Mesendoderm (in vitro differentiated cells): ENCODE measurements at regions not wholly inside any gene's neighbourhood (a gene's known extent, or its start where the extent isn't known, plus 50 kb on each side); places are given as distances from the start of the nearest gene placed in this dataset.
"Not testable (repeated sequence)": the region's sequence is repeated elsewhere in the genome, so short reads cannot be mapped to it uniquely, and the experiment has no call there.

Experiments
- DNase-seq: peaks from one replicate; pipeline ENCODE4 v3.0.0; 2013
- H2AK5ac ChIP-seq: 2 replicates; pipeline ENCODE4 v1.6.1; 2013; ENCODE audit warnings: low read length, inconsistent platforms
- H2BK120ac ChIP-seq: 2 replicates; pipeline ENCODE4 v1.6.1; 2013; ENCODE audit warnings: low read depth, mild to moderate bottlenecking, low read length, moderate library complexity, mixed read lengths
- H2BK15ac ChIP-seq: replicated peaks from 2 replicates; pipeline ENCODE4 v1.6.1; 2013; ENCODE audit warnings: low read depth, mild to moderate bottlenecking, moderate library complexity
- H2BK5ac ChIP-seq: 2 replicates; pipeline ENCODE4 v1.6.1; 2013; ENCODE audit warnings: low read length, inconsistent platforms
- H3K18ac ChIP-seq: 2 replicates; pipeline ENCODE4 v1.6.1; 2013; ENCODE audit warnings: mild to moderate bottlenecking, low read length, mixed read lengths
- H3K23ac ChIP-seq: one replicate; pipeline ENCODE4 v1.6.1; 2013; ENCODE audit warnings: low read length
- H3K27ac ChIP-seq: 2 replicates; pipeline ENCODE4 v1.5.1; 2013; ENCODE audit warnings: low read depth, mild to moderate bottlenecking, inconsistent platforms, low read length, moderate library complexity
- H3K27me3 ChIP-seq: 2 replicates; pipeline ENCODE4 v1.6.1; 2013; ENCODE audit warnings: low read length, control low read depth, mild to moderate bottlenecking, inconsistent platforms; ENCODE audit not compliant: insufficient read depth, poor library complexity
- H3K36me3 ChIP-seq: 2 replicates; pipeline ENCODE4 v1.6.1; 2013; ENCODE audit warnings: low read length, inconsistent platforms; ENCODE audit not compliant: control insufficient read depth, insufficient read depth
- H3K4ac ChIP-seq: one replicate; pipeline ENCODE4 v1.6.1; 2013; ENCODE audit warnings: low read depth, mild to moderate bottlenecking, low read length, moderate library complexity
- H3K4me1 ChIP-seq: 2 replicates; pipeline ENCODE4 v1.6.1; 2013; ENCODE audit warnings: low read depth, low read length, inconsistent platforms; ENCODE audit not compliant: control insufficient read depth
- H3K4me2 ChIP-seq: 2 replicates; pipeline ENCODE4 v1.6.1; 2013; ENCODE audit warnings: low read length
- H3K4me3 ChIP-seq: 2 replicates; pipeline ENCODE4 v1.5.1; 2013; ENCODE audit warnings: mild to moderate bottlenecking, low read length
- H3K56ac ChIP-seq: one replicate; pipeline ENCODE4 v1.6.1; 2013; ENCODE audit warnings: low read length
- H3K79me1 ChIP-seq: 2 replicates; pipeline ENCODE4 v1.6.1; 2013; ENCODE audit warnings: low read length, inconsistent platforms
- H3K79me2 ChIP-seq: 2 replicates; pipeline ENCODE4 v1.6.1; 2013; ENCODE audit warnings: mild to moderate bottlenecking, low read length; ENCODE audit not compliant: control insufficient read depth, insufficient read depth
- H3K9ac ChIP-seq: 2 replicates; pipeline ENCODE4 v1.6.1; 2013; ENCODE audit warnings: low read length, inconsistent platforms
- H4K5ac ChIP-seq: one replicate; pipeline ENCODE4 v1.6.1; 2013; ENCODE audit warnings: low read length
- H4K8ac ChIP-seq: one replicate; pipeline ENCODE4 v1.6.1; 2013; ENCODE audit warnings: low read depth, mild to moderate bottlenecking, control low read depth, low read length, moderate library complexity
- WGBS: extraction: QIAGEN DNeasy Blood & Tissue Kit; methylation state at CpG from one replicate; pipeline ENCODE4 v1.1.7; 2013; ENCODE audit warnings: low lambda C conversion rate, missing lambda C conversion rate; ENCODE audit not compliant: insufficient coverage; ENCODE audit errors: extremely low coverage; 5-methylcytosine and 5-hydroxymethylcytosine counted together

DNA sequence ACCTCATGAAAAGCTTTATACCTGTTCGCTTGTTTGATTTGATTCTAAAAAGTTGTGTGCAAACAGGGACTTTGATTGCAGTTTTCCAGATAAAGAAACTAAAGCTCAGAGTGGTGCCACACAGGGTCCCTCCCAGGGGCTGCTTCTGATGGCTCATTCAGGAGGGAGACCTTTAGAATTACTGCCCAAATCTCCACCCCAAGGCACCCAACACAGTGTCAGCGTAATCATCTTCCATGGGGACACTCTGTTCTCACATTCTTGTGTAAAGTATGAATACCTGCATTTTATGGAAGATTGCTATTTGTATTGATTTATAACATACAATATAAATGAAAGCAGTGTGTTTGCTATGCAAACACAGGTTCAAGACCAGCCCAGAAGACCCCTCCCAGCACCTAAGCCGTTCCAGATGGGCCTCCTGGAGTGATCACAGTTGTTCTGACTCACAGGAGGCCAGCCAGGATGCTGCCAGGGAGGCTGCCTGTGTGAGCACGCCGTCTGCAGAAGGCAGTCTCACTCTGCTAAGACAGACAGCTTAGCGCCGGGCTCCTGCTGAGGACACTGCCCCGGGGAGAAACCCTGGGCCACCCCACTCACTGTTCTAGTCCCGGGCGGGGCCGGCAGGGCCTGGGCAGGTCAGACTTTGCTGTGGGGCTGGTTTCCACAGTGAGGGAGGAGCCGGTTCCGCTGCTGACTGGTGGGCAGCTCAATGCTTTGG lies 185.6 kb downstream of the FAM43A start:
- peaks cover 1% of the 10 kb centered on the region for H3K4me1 ChIP-seq
- no CpG with 5 or more reads among the region's 13 CpGs for WGBS
- no peak overlapping the region for H2BK5ac ChIP-seq
- no peaks in the 10 kb centered on the region for H3K27me3 ChIP-seq
- no peak overlapping the region for H3K4me3 ChIP-seq
- H3K36me3 ChIP-seq = no peaks in the 10 kb centered on the region
- no peak overlapping the region for H3K27ac ChIP-seq
- H3K79me1 ChIP-seq = no peaks in the 10 kb centered on the region
- H3K4ac ChIP-seq = no peak overlapping the region
- H4K8ac ChIP-seq = no peak overlapping the region
- no peak overlapping the region for H2BK15ac ChIP-seq
- peak; percentile 68 for DNase-seq
- no peak overlapping the region for H3K23ac ChIP-seq
- no peak overlapping the region for H3K56ac ChIP-seq
- H2BK120ac ChIP-seq = no peak overlapping the region
- H3K4me2 ChIP-seq = no peak overlapping the region
- no peaks in the 10 kb centered on the region for H3K79me2 ChIP-seq
- no peak overlapping the region for H2AK5ac ChIP-seq
- H3K9ac ChIP-seq = no peak overlapping the region
- no peak overlapping the region for H4K5ac ChIP-seq
- H3K18ac ChIP-seq = no peak overlapping the region

DNA sequence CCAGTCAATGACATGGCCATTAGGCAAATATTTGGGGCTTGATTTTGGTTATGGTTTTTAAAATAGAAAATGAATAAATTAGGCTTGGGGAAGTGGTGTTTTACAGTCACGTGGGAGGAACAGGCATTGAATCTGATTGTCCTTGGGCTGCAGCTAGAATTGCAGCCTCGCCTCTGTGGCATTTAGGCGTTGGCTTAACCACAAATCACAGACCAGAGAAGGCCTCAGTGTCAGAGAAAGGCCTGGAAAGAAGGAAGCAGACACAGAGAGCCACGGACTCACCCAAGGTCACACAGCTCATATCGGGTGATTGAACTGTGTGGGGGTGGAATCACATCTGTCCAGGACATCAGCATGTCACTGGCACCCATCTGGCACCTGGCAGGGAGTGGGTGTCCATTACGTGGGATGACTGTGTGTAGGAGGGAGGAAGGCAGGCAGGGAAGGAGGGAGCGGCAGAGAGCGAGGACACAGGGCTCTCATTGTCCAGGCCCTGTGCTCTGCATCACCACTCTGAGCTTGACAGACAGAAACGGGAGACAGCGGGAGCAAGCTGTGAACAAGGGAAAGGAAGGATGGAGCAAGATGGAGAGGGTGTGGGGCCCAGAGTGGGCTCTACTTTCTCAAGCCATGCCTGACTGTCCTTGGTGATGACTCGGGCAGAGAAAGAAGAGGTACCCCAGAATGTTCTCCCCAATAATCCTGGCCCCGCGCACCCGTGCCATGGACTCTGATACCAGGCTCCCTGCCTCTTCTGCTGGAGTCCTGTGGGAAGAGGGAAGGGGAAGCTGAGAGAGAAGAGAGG lies 186.4 kb downstream of the FAM43A start:
- H3K27ac ChIP-seq = no peak overlapping the region

DNA sequence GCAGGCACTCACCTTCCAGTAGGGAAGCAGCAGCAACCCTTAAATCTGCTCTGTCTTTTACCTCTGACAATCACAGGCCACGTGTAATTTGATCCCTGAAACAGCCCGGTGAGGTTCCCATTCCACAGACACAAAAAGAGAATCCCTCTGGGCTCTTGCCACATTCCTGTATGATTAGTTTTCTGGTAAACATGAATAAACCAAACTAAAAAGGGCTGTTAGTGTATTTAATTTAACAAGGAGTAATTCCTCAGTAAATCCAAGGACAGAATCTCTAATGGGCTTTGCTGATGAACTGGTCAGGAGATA lies 186.9 kb downstream of the FAM43A start:
- peak; percentile 52 for DNase-seq
- Histone ChIP-seq H3K23ac (no peak overlapping the region), H3K36me3 (no peaks in the 10 kb centered on the region)

More for the DNA sequence above, 186.4 kb downstream of the FAM43A start:
- no CpG with 5 or more reads among the region's 14 CpGs for WGBS
- no peak overlapping the region for H3K9ac ChIP-seq
- H3K4ac ChIP-seq = no peak overlapping the region
- no peaks in the 10 kb centered on the region for H3K27me3 ChIP-seq
- H3K18ac ChIP-seq = no peak overlapping the region
- no peak overlapping the region for H3K23ac ChIP-seq
- H2BK120ac ChIP-seq = no peak overlapping the region
- H2BK5ac ChIP-seq = no peak overlapping the region
- H2AK5ac ChIP-seq = no peak overlapping the region
- no peaks in the 10 kb centered on the region for H3K79me2 ChIP-seq
- H3K79me1 ChIP-seq = no peaks in the 10 kb centered on the region
- H4K5ac ChIP-seq = no peak overlapping the region
- H2BK15ac ChIP-seq = no peak overlapping the region
- H3K4me1 ChIP-seq = peaks cover 1% of the 10 kb centered on the region
- H4K8ac ChIP-seq = no peak overlapping the region
- H3K4me3 ChIP-seq = no peak overlapping the region
- peak overlapping the region; percentile 40 for H3K56ac ChIP-seq
- H3K4me2 ChIP-seq = no peak overlapping the region
- peak; percentile 42 for DNase-seq
- no peaks in the 10 kb centered on the region for H3K36me3 ChIP-seq

DNA sequence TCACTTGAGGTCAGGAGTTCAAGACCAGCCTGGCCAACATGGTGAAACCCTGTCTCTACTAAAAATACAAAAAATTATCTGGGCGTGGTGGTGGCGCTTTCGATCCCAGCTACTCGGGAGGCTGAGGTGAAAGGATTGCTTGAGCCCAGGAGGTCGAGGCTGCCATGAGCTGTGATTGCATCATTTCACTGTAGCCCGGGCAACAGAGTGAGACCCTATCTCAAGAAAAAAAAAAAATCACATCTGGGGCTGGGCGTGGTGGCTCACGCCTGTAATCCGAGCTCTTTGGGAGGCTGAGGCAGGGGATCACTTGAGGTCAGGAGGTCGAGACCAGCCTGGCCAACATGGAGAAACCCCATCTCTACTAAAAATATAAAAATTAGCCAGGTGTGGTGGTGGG lies 187.8 kb downstream of the FAM43A start:
- H3K4me3 ChIP-seq, H3K27me3 ChIP-seq, H3K4me1 ChIP-seq, H2BK15ac ChIP-seq, H3K36me3 ChIP-seq, H3K18ac ChIP-seq, H2AK5ac ChIP-seq, H3K4me2 ChIP-seq, H3K9ac ChIP-seq, DNase-seq, H3K79me1 ChIP-seq, H3K56ac ChIP-seq, H2BK120ac ChIP-seq, H3K4ac ChIP-seq, H3K23ac ChIP-seq, H4K8ac ChIP-seq, H2BK5ac ChIP-seq, H3K27ac ChIP-seq, H4K5ac ChIP-seq, H3K79me2 ChIP-seq: not testable (repeated sequence)
- WGBS = no CpG with 5 or more reads among the region's 10 CpGs

More for the DNA sequence above, 186.9 kb downstream of the FAM43A start:
- no peak overlapping the region for H3K4me3 ChIP-seq
- no peaks in the 10 kb centered on the region for H3K27me3 ChIP-seq
- no peaks in the 10 kb centered on the region for H3K79me1 ChIP-seq
- H3K27ac ChIP-seq = no peak overlapping the region
- H4K5ac ChIP-seq = no peak overlapping the region
- H2BK120ac ChIP-seq = no peak overlapping the region
- H3K9ac ChIP-seq = no peak overlapping the region
- no CpG with 5 or more reads among the region's 2 CpGs for WGBS
- no peak overlapping the region for H4K8ac ChIP-seq
- no peak overlapping the region for H3K4me2 ChIP-seq
- peaks cover 1% of the 10 kb centered on the region for H3K4me1 ChIP-seq
- no peak overlapping the region for H3K56ac ChIP-seq
- H3K18ac ChIP-seq = no peak overlapping the region
- no peaks in the 10 kb centered on the region for H3K79me2 ChIP-seq
- no peak overlapping the region for H2BK15ac ChIP-seq
- H2AK5ac ChIP-seq = no peak overlapping the region
- H3K4ac ChIP-seq = no peak overlapping the region
- H2BK5ac ChIP-seq = no peak overlapping the region

DNA sequence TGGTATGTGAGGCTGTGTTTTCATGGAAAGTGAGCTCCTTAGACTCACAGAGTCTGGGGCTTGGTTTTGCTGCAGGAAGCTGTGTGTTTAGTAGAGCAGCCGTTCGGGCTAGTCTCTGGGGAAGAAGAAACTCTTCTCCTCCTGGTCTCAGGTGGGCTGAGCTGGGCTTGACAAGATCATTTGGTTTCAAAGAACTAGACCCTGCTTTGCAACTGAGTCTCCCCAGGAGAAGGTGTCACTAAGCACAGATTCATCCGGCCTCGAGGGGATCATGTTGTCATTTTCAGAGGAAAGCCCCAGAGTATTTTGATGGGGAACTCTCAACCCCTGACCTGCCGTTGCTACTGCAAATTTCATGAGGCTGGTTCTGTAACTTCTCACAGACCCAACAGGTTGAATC lies 188.5 kb downstream of the FAM43A start:
- no CpG with 5 or more reads among the region's 5 CpGs for WGBS
- H2BK15ac ChIP-seq = no peak overlapping the region
- no peaks in the 10 kb centered on the region for H3K36me3 ChIP-seq
- H3K27ac ChIP-seq = no peak overlapping the region
- H2BK120ac ChIP-seq = no peak overlapping the region
- DNase-seq = no peak
- H3K79me2 ChIP-seq = no peaks in the 10 kb centered on the region
- peaks cover 1% of the 10 kb centered on the region for H3K4me1 ChIP-seq
- no peaks in the 10 kb centered on the region for H3K27me3 ChIP-seq
- no peak overlapping the region for H3K18ac ChIP-seq
- H2AK5ac ChIP-seq = no peak overlapping the region
- no peak overlapping the region for H3K4ac ChIP-seq
- H3K79me1 ChIP-seq = no peaks in the 10 kb centered on the region
- no peak overlapping the region for H3K4me2 ChIP-seq
- H2BK5ac ChIP-seq = no peak overlapping the region
- no peak overlapping the region for H3K9ac ChIP-seq
- H4K5ac ChIP-seq = no peak overlapping the region
- no peak overlapping the region for H3K23ac ChIP-seq
- H4K8ac ChIP-seq = no peak overlapping the region
- H3K4me3 ChIP-seq = no peak overlapping the region
- H3K56ac ChIP-seq = no peak overlapping the region
